Retinal pigment epithelial cell (primary cell): ENCODE measurements at regions not wholly inside any gene's neighbourhood (a gene's known extent, or its start where the extent isn't known, plus 50 kb on each side); places are given as distances from the start of the nearest gene placed in this dataset.
"Not testable (repeated sequence)": the region's sequence is repeated elsewhere in the genome, so short reads cannot be mapped to it uniquely, and the experiment has no call there.

Experiments
- DNase-seq: peaks from one replicate; pipeline ENCODE4 v3.0.0-alpha.2; 2010; ENCODE audit warnings: low read depth
- H3K4me3 ChIP-seq: 2 replicates; pipeline ENCODE4 v1.5.1; 2011; ENCODE audit warnings: mild to moderate bottlenecking, low read length, control low read depth, moderate library complexity
- CTCF ChIP-seq: conservative IDR thresholded peaks from 2 replicates; pipeline ENCODE4 v1.5.1; 2011; ENCODE audit warnings: low read depth, low read length, control low read depth, inconsistent platforms

GRCh38 chr7:42645906-42646305 lies 266.0 kb downstream of the C7orf25 start:
- TF ChIP-seq CTCF = no peak
- no peak overlapping the region for H3K4me3 ChIP-seq
- DNase-seq = no peak

- H3K4me3 ChIP-seq = no peak overlapping the region
- no peak for DNase-seq
- TF ChIP-seq CTCF = no peak
These were observed 269.2 kb downstream of the C7orf25 start for GRCh38 chr7:42642699-42643098.

- H3K4me3 ChIP-seq = no peak overlapping the region
- no peak for DNase-seq
- peak; percentile 7 for TF ChIP-seq CTCF
These were observed 271.9 kb downstream of the C7orf25 start for GRCh38 chr7:42639930-42640329.

GRCh38 chr7:42636380-42636779 lies 275.5 kb downstream of the C7orf25 start:
- H3K4me3 ChIP-seq, DNase-seq: not testable (repeated sequence)

- TF ChIP-seq CTCF = no peak
- no peak for DNase-seq
- no peak overlapping the region for H3K4me3 ChIP-seq
These were observed 283.8 kb downstream of the C7orf25 start for GRCh38 chr7:42628054-42628453.

- no peak overlapping the region for H3K4me3 ChIP-seq
- no peak for TF ChIP-seq CTCF
- DNase-seq = no peak
These were observed 284.2 kb downstream of the C7orf25 start for GRCh38 chr7:42627626-42628025.

GRCh38 chr7:42627101-42627500 lies 284.8 kb downstream of the C7orf25 start:
- no peak overlapping the region for H3K4me3 ChIP-seq
- DNase-seq = no peak
- no peak for TF ChIP-seq CTCF

GRCh38 chr7:42625421-42625820 lies 286.4 kb downstream of the C7orf25 start:
- TF ChIP-seq CTCF = no peak
- no peak overlapping the region for H3K4me3 ChIP-seq
- no peak for DNase-seq
